HEK293 (cell line): ENCODE measurements at regions not wholly inside any gene's neighbourhood (a gene's known extent, or its start where the extent isn't known, plus 50 kb on each side); places are given as distances from the start of the nearest gene placed in this dataset.

Source experiments
- CTCF ChIP-seq: fragments of 450-650 bp; formaldehyde crosslinking; IDR thresholded peaks from 2 replicates; pipeline ENCODE4 v1.5.1; 2016; ENCODE audit warnings: missing biosample characterization, missing genetic modification characterization
- MEIS1 ChIP-seq: sonication (generic); formaldehyde crosslinking; IDR thresholded peaks from 2 replicates; pipeline ENCODE4 v1.8.1; 2022; ENCODE audit warnings: missing genetic modification reagents, mild to moderate bottlenecking, borderline replicate concordance
- ZBTB49 ChIP-seq: fragments of 450-650 bp; formaldehyde crosslinking; IDR thresholded peaks from 2 replicates; pipeline ENCODE4 v1.5.1; 2016; ENCODE audit warnings: missing biosample characterization, missing genetic modification characterization, low read depth
- ZNF23 ChIP-seq: fragments of 450-650 bp; formaldehyde crosslinking; IDR thresholded peaks from 2 replicates; pipeline ENCODE4 v1.5.1; 2016; ENCODE audit warnings: missing biosample characterization, missing genetic modification characterization, borderline replicate concordance

- TF ChIP-seq ZBTB49 (tag by site-specific recombination) (no peak), CTCF (tag by site-specific recombination) (no peak), MEIS1 (CRISPR knock-in tag) (no peak), ZNF23 (tag by site-specific recombination) (no peak)
Observed at GRCh38 chr17:63165400-63165799, 199.4 kb downstream of the TANC2 start.
